ENCODE measurements at regions not wholly inside any gene's neighbourhood (a gene's known extent, or its start where the extent isn't known, plus 50 kb on each side); places are given as distances from the start of the nearest gene placed in this dataset.

GRCh38 chr2:48134704-48135103 lies 179.8 kb upstream of the FOXN2 start:
- no peak for DNase-seq (ENCODE audit: low spot score)
- no peak for FAIRE-seq

GRCh38 chr2:48135797-48136196 lies 178.7 kb upstream of the FOXN2 start:
- no peak for DNase-seq (ENCODE audit: low spot score)
- no peak for FAIRE-seq

GRCh38 chr2:48137829-48138228 lies 176.7 kb upstream of the FOXN2 start:
- DNase-seq (ENCODE audit: low spot score): no peak
- peak; percentile 30 for FAIRE-seq

- FAIRE-seq: no peak
Measured at GRCh38 chr2:48138898-48139297, 175.6 kb upstream of the FOXN2 start.

GRCh38 chr2:48140586-48140985 lies 173.9 kb upstream of the FOXN2 start:
- FAIRE-seq: no peak
- DNase-seq (ENCODE audit: low spot score): no peak

More at GRCh38 chr2:48138898-48139297, 175.6 kb upstream of the FOXN2 start:
- DNase-seq (ENCODE audit: low spot score): no peak

- no peak for FAIRE-seq
- no peak for DNase-seq (ENCODE audit: low spot score)
Measured at GRCh38 chr2:48144777-48145176, 169.7 kb upstream of the FOXN2 start.

GRCh38 chr2:48145845-48146452 lies 168.5 kb upstream of the FOXN2 start:
- no peak for DNase-seq (ENCODE audit: low spot score)
- no peak for FAIRE-seq

- no peak for FAIRE-seq
- no peak for DNase-seq (ENCODE audit: low spot score)
Measured at GRCh38 chr2:48146552-48146951, 167.9 kb upstream of the FOXN2 start.

- FAIRE-seq: no peak
- no peak for DNase-seq (ENCODE audit: low spot score)
Measured at GRCh38 chr2:48147719-48148118, 166.8 kb upstream of the FOXN2 start.

- no peak for DNase-seq (ENCODE audit: low spot score)
- no peak for FAIRE-seq
Measured at GRCh38 chr2:48148841-48149430, 165.5 kb upstream of the FOXN2 start.

- FAIRE-seq (no peak), DNase-seq (ENCODE audit: low spot score) (no peak)
Measured at GRCh38 chr2:48157150-48157549, 157.3 kb upstream of the FOXN2 start.

GRCh38 chr2:48161628-48162027 lies 152.9 kb upstream of the FOXN2 start:
- FAIRE-seq: no peak
- no peak for DNase-seq (ENCODE audit: low spot score)

- FAIRE-seq (no peak), DNase-seq (ENCODE audit: low spot score) (no peak)
Measured at GRCh38 chr2:48162742-48163141, 151.7 kb upstream of the FOXN2 start.

- FAIRE-seq: no peak
- DNase-seq (ENCODE audit: low spot score): no peak
Measured at GRCh38 chr2:48165070-48165753, 149.3 kb upstream of the FOXN2 start.

- no peak for FAIRE-seq
- DNase-seq (ENCODE audit: low spot score): no peak
Measured at GRCh38 chr2:48169141-48169592, 145.3 kb upstream of the FOXN2 start.

GRCh38 chr2:48170281-48170680 lies 144.2 kb upstream of the FOXN2 start:
- DNase-seq (ENCODE audit: low spot score) (no peak), FAIRE-seq (no peak)

- DNase-seq (ENCODE audit: low spot score): no peak
- FAIRE-seq: no peak
Measured at GRCh38 chr2:48173141-48173540, 141.3 kb upstream of the FOXN2 start.

- no peak for DNase-seq (ENCODE audit: low spot score)
- no peak for FAIRE-seq
Measured at GRCh38 chr2:48174503-48174902, 140.0 kb upstream of the FOXN2 start.

GRCh38 chr2:48175254-48175653 lies 139.2 kb upstream of the FOXN2 start:
- FAIRE-seq: peak; percentile 35
- DNase-seq (ENCODE audit: low spot score): peak; percentile 49

GRCh38 chr2:48175656-48176055 lies 138.8 kb upstream of the FOXN2 start:
- DNase-seq (ENCODE audit: low spot score): no peak
- no peak for FAIRE-seq

GRCh38 chr2:48176876-48177275 lies 137.6 kb upstream of the FOXN2 start:
- no peak for FAIRE-seq

GRCh38 chr2:48178611-48179010 lies 135.9 kb upstream of the FOXN2 start:
- FAIRE-seq (no peak), DNase-seq (ENCODE audit: low spot score) (no peak)

More at GRCh38 chr2:48176876-48177275, 137.6 kb upstream of the FOXN2 start:
- DNase-seq (ENCODE audit: low spot score): no peak

GRCh38 chr2:48180557-48180956 lies 133.9 kb upstream of the FOXN2 start:
- FAIRE-seq (no peak), DNase-seq (ENCODE audit: low spot score) (no peak)
